BLaER1 treated with 17β-estradiol and CSF1 and Interleukin-3, amounts not matched to agents 10 nM and 100 nM (cell line): ENCODE measurements at regions not wholly inside any gene's neighbourhood (a gene's known extent, or its start where the extent isn't known, plus 50 kb on each side); places are given as distances from the start of the nearest gene placed in this dataset.

Source experiments
- H3K27ac ChIP-seq, 11 experiments: shearing (Covaris generic); formaldehyde crosslinking; 2 replicates each; pipeline ENCODE4 v1.8.1; 2022
- H3K27me3 ChIP-seq, 11 experiments: shearing (Covaris generic); formaldehyde crosslinking; 2 replicates each; pipeline ENCODE4 v1.8.1; 2022
- H3K36me3 ChIP-seq, 11 experiments: shearing (Covaris generic); formaldehyde crosslinking; 2 replicates each; pipeline ENCODE4 v1.8.1; 2022
- H3K4me1 ChIP-seq, 10 experiments: shearing (Covaris generic); formaldehyde crosslinking; 2 replicates each; pipeline ENCODE4 v1.8.1; 2022
- H3K4me2 ChIP-seq, 11 experiments: shearing (Covaris generic); formaldehyde crosslinking; 2 replicates each; pipeline ENCODE4 v1.8.1; 2022
- H3K4me3 ChIP-seq, 10 experiments: shearing (Covaris generic); formaldehyde crosslinking; 2 replicates each; pipeline ENCODE4 v1.8.1; 2022
- H3K9ac ChIP-seq, 11 experiments: shearing (Covaris generic); formaldehyde crosslinking; 2 replicates each; pipeline ENCODE4 v1.8.1; 2022
- H3K9me3 ChIP-seq, 11 experiments: shearing (Covaris generic); formaldehyde crosslinking; replicated peaks in 1 of 11; 2 replicates each; pipeline ENCODE4 v1.8.1; 2022
- H4K20me1 ChIP-seq, 11 experiments: shearing (Covaris generic); formaldehyde crosslinking; 2 replicates each; pipeline ENCODE4 v1.8.1; 2022
- Cebpa-rat ChIP-seq, 11 experiments: shearing (Covaris generic); IDR thresholded peaks; 2 replicates each; pipeline ENCODE4 v1.8.1; 2022

GRCh38 chr2:134070281-134070741 is 183.6 kb upstream of the MGAT5 start:
- no peak for TF ChIP-seq Cebpa-rat (IDR thresholded peaks at IDR 0.05)
- no peaks in the 10 kb centered on the region; a peak in 1 of 22 replicates for H3K36me3 ChIP-seq
- no peak overlapping the region for H3K27ac ChIP-seq
- no peak overlapping the region for H3K4me2 ChIP-seq
- H3K9me3 ChIP-seq: peaks cover 3 to 9% (median 7%) of the 10 kb centered on the region in 11 experiments
- H3K27me3 ChIP-seq: no peaks in the 10 kb centered on the region
- H3K4me1 ChIP-seq: peaks cover 0 to 12% (median 0%) of the 10 kb centered on the region in 10 experiments; a peak in 3 of 20 replicates
- no peak overlapping the region for H3K4me3 ChIP-seq
- H3K9ac ChIP-seq: no peak overlapping the region
- H4K20me1 ChIP-seq: no peaks in the 10 kb centered on the region

- Histone ChIP-seq H3K4me2 (no peak overlapping the region), H3K4me3 (no peak overlapping the region), H3K9me3 (peaks cover 20 to 28% (median 24%) of the 10 kb centered on the region in 11 experiments), H3K27me3 (no peaks in the 10 kb centered on the region), H3K36me3 (no peaks in the 10 kb centered on the region; a peak in 1 of 22 replicates), H3K27ac (no peak overlapping the region), H3K9ac (no peak overlapping the region), H3K4me1 (peaks cover 0 to 12% (median 0%) of the 10 kb centered on the region in 10 experiments; a peak in 3 of 20 replicates), H4K20me1 (no peaks in the 10 kb centered on the region)
- TF ChIP-seq Cebpa-rat (IDR thresholded peaks at IDR 0.05): no peak
Observed at GRCh38 chr2:134072341-134072740, 181.5 kb upstream of the MGAT5 start.

GRCh38 chr2:134073023-134073422 is 180.8 kb upstream of the MGAT5 start:
- no peak for TF ChIP-seq Cebpa-rat (IDR thresholded peaks at IDR 0.05)
- H3K36me3 ChIP-seq: no peaks in the 10 kb centered on the region; a peak in 1 of 22 replicates
- no peaks in the 10 kb centered on the region for H3K27me3 ChIP-seq
- no peak overlapping the region for H3K4me3 ChIP-seq
- peaks cover 20 to 28% (median 24%) of the 10 kb centered on the region in 11 experiments for H3K9me3 ChIP-seq
- no peaks in the 10 kb centered on the region for H4K20me1 ChIP-seq
- no peak overlapping the region for H3K9ac ChIP-seq
- H3K4me2 ChIP-seq: no peak overlapping the region
- peaks cover 0 to 12% (median 0%) of the 10 kb centered on the region in 10 experiments; a peak in 3 of 20 replicates for H3K4me1 ChIP-seq
- no peak overlapping the region for H3K27ac ChIP-seq

GRCh38 chr2:134074619-134075018 is 179.3 kb upstream of the MGAT5 start:
- H3K9me3 ChIP-seq: peaks cover 20 to 28% (median 24%) of the 10 kb centered on the region in 11 experiments
- no peak for TF ChIP-seq Cebpa-rat (IDR thresholded peaks at IDR 0.05)

GRCh38 chr2:134075204-134075603 is 178.7 kb upstream of the MGAT5 start:
- Histone ChIP-seq H3K36me3 (no peaks in the 10 kb centered on the region; a peak in 1 of 22 replicates), H3K9ac (no peak overlapping the region), H3K27me3 (no peaks in the 10 kb centered on the region), H3K4me2 (no peak overlapping the region), H3K4me3 (no peak overlapping the region), H3K9me3 (peaks cover 20 to 28% (median 24%) of the 10 kb centered on the region in 11 experiments), H3K4me1 (peaks cover 0 to 23% (median 0%) of the 10 kb centered on the region in 10 experiments; a peak in 3 of 20 replicates), H4K20me1 (no peaks in the 10 kb centered on the region), H3K27ac (no peak overlapping the region)
- TF ChIP-seq Cebpa-rat (IDR thresholded peaks at IDR 0.05): no peak

More at GRCh38 chr2:134074619-134075018, 179.3 kb upstream of the MGAT5 start:
- Histone ChIP-seq H4K20me1 (no peaks in the 10 kb centered on the region), H3K9ac (no peak overlapping the region), H3K4me1 (peaks cover 0 to 22% (median 0%) of the 10 kb centered on the region in 10 experiments; a peak in 3 of 20 replicates), H3K27me3 (no peaks in the 10 kb centered on the region), H3K36me3 (no peaks in the 10 kb centered on the region; a peak in 1 of 22 replicates), H3K27ac (no peak overlapping the region), H3K4me3 (no peak overlapping the region), H3K4me2 (no peak overlapping the region)

GRCh38 chr2:134078354-134078753 is 175.5 kb upstream of the MGAT5 start:
- peak overlapping the region in 1 of 11 experiments; percentile 13; a peak in 2 of 22 replicates for H3K4me2 ChIP-seq
- H3K4me1 ChIP-seq: peaks cover 0 to 11% (median 0%) of the 10 kb centered on the region in 10 experiments; a peak in 1 of 20 replicates
- no peak overlapping the region for H3K27ac ChIP-seq
- no peak for TF ChIP-seq Cebpa-rat (IDR thresholded peaks at IDR 0.05)
- H3K9me3 ChIP-seq: peaks cover 20 to 28% (median 24%) of the 10 kb centered on the region in 11 experiments
- H3K9ac ChIP-seq: no peak overlapping the region
- no peaks in the 10 kb centered on the region for H3K27me3 ChIP-seq
- H4K20me1 ChIP-seq: no peaks in the 10 kb centered on the region
- H3K4me3 ChIP-seq: no peak overlapping the region
- no peaks in the 10 kb centered on the region; a peak in 1 of 22 replicates for H3K36me3 ChIP-seq

GRCh38 chr2:134079373-134079772 is 174.5 kb upstream of the MGAT5 start:
- no peak overlapping the region for H3K27ac ChIP-seq
- H3K4me1 ChIP-seq: peaks cover 0 to 11% (median 0%) of the 10 kb centered on the region in 10 experiments; a peak in 1 of 20 replicates
- no peaks in the 10 kb centered on the region for H4K20me1 ChIP-seq
- no peaks in the 10 kb centered on the region for H3K27me3 ChIP-seq
- peak overlapping the region in 1 of 11 experiments; percentile 13; a peak in 2 of 22 replicates for H3K4me2 ChIP-seq
- no peak overlapping the region for H3K4me3 ChIP-seq
- H3K9me3 ChIP-seq: peaks cover 20 to 28% (median 24%) of the 10 kb centered on the region in 11 experiments
- no peaks in the 10 kb centered on the region; a peak in 1 of 22 replicates for H3K36me3 ChIP-seq
- TF ChIP-seq Cebpa-rat (IDR thresholded peaks at IDR 0.05): no peak
- no peak overlapping the region for H3K9ac ChIP-seq

GRCh38 chr2:134080386-134081089 is 173.3 kb upstream of the MGAT5 start:
- TF ChIP-seq Cebpa-rat (IDR thresholded peaks at IDR 0.05): no peak

GRCh38 chr2:134081238-134081938 is 172.5 kb upstream of the MGAT5 start:
- Histone ChIP-seq H3K36me3 (no peaks in the 10 kb centered on the region), H3K4me1 (peaks cover 0 to 11% (median 0%) of the 10 kb centered on the region in 10 experiments; a peak in 1 of 20 replicates), H3K9me3 (peaks cover 4 to 8% (median 6%) of the 10 kb centered on the region in 11 experiments), H3K4me2 (no peak overlapping the region), H4K20me1 (no peaks in the 10 kb centered on the region), H3K9ac (no peak overlapping the region), H3K27ac (no peak overlapping the region), H3K27me3 (no peaks in the 10 kb centered on the region), H3K4me3 (no peak overlapping the region)
- no peak for TF ChIP-seq Cebpa-rat (IDR thresholded peaks at IDR 0.05)

More at GRCh38 chr2:134080386-134081089, 173.3 kb upstream of the MGAT5 start:
- Histone ChIP-seq H3K36me3 (no peaks in the 10 kb centered on the region; a peak in 1 of 22 replicates), H3K4me1 (peaks cover 0 to 11% (median 0%) of the 10 kb centered on the region in 10 experiments; a peak in 1 of 20 replicates), H3K27ac (no peak overlapping the region), H3K27me3 (no peaks in the 10 kb centered on the region), H3K9me3 (peaks cover 12 to 17% (median 15%) of the 10 kb centered on the region in 11 experiments), H3K9ac (no peak overlapping the region), H4K20me1 (no peaks in the 10 kb centered on the region), H3K4me2 (no peak overlapping the region), H3K4me3 (no peak overlapping the region)
